ENCODE measurements at regions not wholly inside any gene's neighbourhood (a gene's known extent, or its start where the extent isn't known, plus 50 kb on each side); places are given as distances from the start of the nearest gene placed in this dataset.

DNA sequence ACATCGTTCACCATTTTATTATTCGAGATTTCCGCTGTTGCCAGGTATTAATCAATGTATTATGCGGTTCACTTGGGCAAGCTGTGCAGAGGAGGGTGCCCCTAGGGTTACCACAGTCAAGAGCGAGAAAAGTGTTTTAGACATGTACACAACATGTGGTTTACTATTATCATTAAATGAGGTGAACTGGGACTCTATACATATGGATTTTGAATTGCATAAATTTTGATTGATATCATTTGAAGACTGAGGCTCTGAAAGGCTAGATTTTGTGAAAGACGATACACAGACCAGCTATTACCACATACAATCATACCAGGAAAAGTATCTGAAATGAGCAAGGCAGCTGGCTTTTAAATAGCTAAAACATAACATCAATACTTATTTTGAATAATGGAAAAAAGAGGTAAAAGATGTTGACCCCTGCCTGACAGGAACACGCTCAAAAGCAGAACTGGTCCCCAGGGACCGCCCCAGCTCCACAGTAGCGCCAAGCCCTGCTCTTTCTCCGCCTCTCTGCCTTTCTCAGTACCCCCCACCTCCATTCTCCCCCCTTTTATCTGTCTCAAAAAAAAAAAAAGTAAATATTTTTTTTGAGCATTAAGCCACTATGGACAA, 413.4 kb upstream of the MKI67 start:
- DNase-seq, result no peak

DNA sequence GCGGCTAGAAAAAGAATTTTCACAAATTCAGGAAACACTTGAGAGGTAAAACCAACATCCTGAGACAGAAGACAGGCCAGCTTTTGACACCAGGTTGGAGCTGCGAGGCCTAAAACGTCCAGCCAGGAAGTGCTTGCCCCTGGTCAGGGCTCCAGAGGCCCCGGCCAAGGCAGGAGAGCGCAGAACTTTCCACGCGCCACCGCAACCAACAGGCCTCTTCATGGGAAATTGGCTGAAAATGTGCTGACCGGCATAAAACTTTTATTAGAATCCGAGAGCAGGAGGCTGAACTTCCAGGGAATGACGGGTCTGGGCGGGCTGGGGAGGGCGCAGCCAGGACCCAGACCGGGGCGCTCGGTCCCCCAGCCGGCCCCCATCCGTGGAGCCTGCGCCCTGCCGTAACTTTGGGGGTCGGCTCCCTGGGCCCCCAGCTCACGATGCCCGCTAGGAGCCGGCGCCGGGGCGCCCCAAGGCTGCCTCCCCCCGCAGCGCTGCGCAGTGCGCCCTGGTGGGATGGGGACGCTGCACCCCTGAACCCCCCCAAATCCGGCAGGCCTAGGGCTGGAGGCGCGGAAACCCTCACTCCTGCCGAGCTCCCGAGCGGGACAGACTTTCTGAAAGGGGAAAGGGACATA, 414.0 kb upstream of the MKI67 start:
- no peak for DNase-seq

- DNase-seq, result no peak
Measured at GRCh38 chr10:128540781-128541761, 414.8 kb upstream of the MKI67 start.

DNA sequence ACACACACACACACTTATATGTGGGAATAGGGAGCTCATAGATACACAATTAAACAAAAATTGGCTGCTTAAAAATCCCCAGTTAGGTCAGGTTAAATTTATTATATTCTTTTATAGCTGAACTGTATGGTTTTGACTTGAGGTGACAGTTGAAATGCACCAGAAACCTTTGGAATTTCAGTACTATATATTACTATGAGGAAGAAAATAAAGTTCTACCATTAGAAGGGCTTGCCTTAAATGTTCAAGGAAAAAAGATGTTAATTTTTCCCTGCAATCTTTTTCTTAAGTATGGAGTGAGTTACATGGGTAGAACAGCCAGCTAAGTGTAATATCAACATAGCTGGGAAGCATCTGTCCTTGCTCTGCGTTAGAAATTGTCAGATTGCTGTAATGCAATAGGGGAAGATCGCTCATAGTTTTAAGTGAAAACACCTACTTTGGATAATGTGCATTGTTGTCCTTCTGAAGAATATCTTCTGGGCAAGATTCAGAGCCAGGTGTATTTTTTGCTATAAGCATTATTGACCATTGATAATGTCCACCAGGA, 415.8 kb upstream of the MKI67 start:
- no peak for DNase-seq

- DNase-seq, result no peak
Measured at GRCh38 chr10:128542659-128543058, 416.4 kb upstream of the MKI67 start.

GRCh38 chr10:128543151-128543550, 416.9 kb upstream of the MKI67 start:
- no peak for DNase-seq

DNA sequence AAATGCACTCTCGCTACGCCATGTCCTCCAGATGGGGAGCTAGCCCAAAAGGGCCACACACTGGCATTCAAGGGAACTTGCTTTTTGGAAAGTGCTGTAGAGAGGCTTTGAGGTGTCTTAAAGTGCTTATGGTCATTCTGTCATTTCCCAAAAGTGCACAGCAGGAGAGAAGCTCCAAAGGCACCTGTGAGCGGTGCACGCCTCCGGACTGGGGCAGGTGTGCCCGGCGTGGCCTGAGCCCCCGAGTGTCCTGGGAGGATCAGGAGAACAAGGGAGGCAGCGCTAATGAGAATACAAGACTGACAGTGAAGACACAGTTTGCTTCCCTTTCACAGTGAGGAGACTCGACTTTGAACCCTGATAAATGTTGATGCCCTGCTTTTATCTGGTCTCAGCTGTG, 419.0 kb upstream of the MKI67 start:
- no peak for DNase-seq

DNA sequence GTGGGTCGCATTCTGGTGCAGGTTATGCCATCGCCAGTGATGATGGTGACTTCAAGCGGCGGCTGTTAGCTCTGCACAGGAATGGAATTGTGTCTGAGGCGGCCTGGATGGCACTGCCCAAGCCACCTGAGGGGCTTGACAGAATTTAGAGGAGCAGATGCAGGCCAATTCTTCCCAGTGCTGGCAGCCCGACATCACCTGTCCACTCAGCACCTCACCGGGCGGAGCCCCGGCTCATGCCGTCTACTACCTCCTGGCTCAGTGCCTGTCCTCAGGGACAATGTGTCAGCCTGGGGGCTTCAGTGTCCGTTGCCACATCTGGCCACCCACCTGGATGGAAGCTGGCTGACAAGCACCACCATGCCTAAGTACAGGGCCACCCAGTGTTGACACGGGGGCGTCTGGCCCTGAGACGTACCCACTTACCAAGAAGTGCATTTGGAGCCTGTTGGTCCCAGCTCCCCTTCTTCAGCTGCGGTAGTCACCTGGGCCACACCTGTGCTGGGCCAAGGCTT, 420.5 kb upstream of the MKI67 start:
- no peak for DNase-seq

- no peak for DNase-seq
Measured at GRCh38 chr10:128549101-128549608, 422.9 kb upstream of the MKI67 start.

- no peak for DNase-seq
Measured at GRCh38 chr10:128550045-128550444, 423.8 kb upstream of the MKI67 start.

- no peak for DNase-seq
Measured at GRCh38 chr10:128551475-128551874, 425.3 kb upstream of the MKI67 start.

- no peak for DNase-seq
Measured at GRCh38 chr10:128553755-128554154, 427.5 kb upstream of the MKI67 start.

GRCh38 chr10:128556182-128557110, 430.2 kb upstream of the MKI67 start:
- no peak for DNase-seq

- no peak for DNase-seq
Measured at GRCh38 chr10:128557149-128557710, 431.0 kb upstream of the MKI67 start.

DNA sequence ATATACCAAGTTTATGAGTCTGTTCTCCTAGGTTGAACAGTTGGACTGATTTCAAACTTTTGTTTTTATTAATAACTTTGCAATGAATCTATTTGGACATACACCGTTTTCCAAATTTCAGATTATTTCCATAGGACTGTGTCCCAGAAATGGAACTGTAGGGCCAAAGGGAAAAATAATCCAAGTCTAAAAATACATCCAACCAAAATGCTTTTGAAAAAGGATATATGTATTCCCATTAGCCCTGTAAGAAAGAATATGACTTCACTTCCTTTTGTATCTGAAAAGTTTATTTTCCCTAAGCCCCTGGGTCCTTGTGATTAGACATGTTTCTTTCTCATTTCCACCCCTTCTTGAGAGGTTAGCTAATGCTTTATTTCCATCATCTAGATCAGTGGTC, 434.2 kb upstream of the MKI67 start:
- no peak for DNase-seq

DNA sequence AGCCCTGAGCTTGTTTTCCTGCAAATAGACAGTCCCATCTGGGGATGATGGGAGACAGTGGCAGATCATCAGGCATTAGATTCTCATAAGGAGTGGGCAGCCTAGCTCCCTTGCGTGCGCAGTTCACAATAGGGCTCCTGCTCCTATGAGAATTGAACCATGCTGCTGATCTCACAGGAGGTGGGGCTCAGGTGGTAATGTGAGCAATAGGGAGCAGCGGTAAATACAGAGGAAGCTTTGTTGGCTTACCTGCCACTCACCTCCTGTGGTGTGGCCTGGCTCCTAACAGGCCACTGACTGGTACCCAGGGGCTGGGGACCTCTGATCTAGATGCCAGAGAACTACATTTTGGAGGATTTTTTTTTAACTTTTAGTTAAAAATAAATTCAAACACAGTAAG, 434.8 kb upstream of the MKI67 start:
- DNase-seq, result no peak

GRCh38 chr10:128563387-128563786, 437.2 kb upstream of the MKI67 start:
- DNase-seq, result no peak

- DNase-seq, result no peak
Measured at GRCh38 chr10:128563904-128564303, 437.7 kb upstream of the MKI67 start.

- no peak for DNase-seq
Measured at GRCh38 chr10:128566361-128566968, 440.2 kb upstream of the MKI67 start.

- DNase-seq, result no peak
Measured at GRCh38 chr10:128567551-128567950, 441.3 kb upstream of the MKI67 start.

GRCh38 chr10:128568041-128568440, 441.8 kb upstream of the MKI67 start:
- DNase-seq, result no peak

Data from NCI-H1105 (cell line).